GM12878 (cell line): ENCODE measurements at regions not wholly inside any gene's neighbourhood (a gene's known extent, or its start where the extent isn't known, plus 50 kb on each side); places are given as distances from the start of the nearest gene placed in this dataset.

Source experiments
- ATAC-seq: fragments of 200-7000 bp; cut with Tn5 transposase; 3 replicates; pipeline ENCODE4 v1.9.1; 2020; ENCODE audit warnings: mild to moderate bottlenecking, moderate library complexity
- BruUV-seq: library from RNA; stranded (reverse); fragments of 400-500 nt; replicated peaks from 2 replicates; lab custom pipeline; 2021; lab: Mats Ljungman, UMichigan
- CTCF ChIA-PET: fragments of 300-600 bp; sonication (Branson Sonifier 250); formaldehyde crosslinking; extraction: SDS; loops from one replicate; lab custom pipeline; 2021; ENCODE audit warnings: inconsistent platforms; lab: Yijun Ruan, JAX
- POLR2A ChIA-PET: fragments of 350-600 bp; formaldehyde crosslinking; extraction: SDS; loops from one replicate; lab custom pipeline; 2021; ENCODE audit warnings: inconsistent platforms; lab: Charles Lee
- RAD21 ChIA-PET: fragments of 300-600 bp; sonication (Branson Sonifier 250); formaldehyde crosslinking; loops from one replicate; lab custom pipeline; 2023; ENCODE audit warnings: antibody characterized with exemption; ENCODE audit not compliant: unreplicated experiment; lab: Charles Lee
- SMC1A ChIA-PET: fragments of 300-600 bp; sonication (Branson Sonifier 250); formaldehyde crosslinking; loops from one replicate; lab custom pipeline; 2023; ENCODE audit not compliant: unreplicated experiment, uncharacterized antibody; lab: Charles Lee
- DNase-seq: peaks from one replicate; pipeline ENCODE4 v3.0.0-alpha.2; 2011; ENCODE audit warnings: low read depth, low spot score
- FAIRE-seq: peaks from 3 replicates; lab custom pipeline; 2011; peaks lifted over from hg19 to GRCh38; lab: Jason Lieb, UNC
- H2AFZ ChIP-seq: 2 replicates; pipeline ENCODE4 v1.6.0; 2011; ENCODE audit warnings: low read depth, low read length, control low read depth; ENCODE audit not compliant: control insufficient read depth
- H3K27ac ChIP-seq: 2 replicates; pipeline ENCODE4 v1.5.1; 2011; ENCODE audit warnings: control low read depth; ENCODE audit not compliant: control insufficient read depth, insufficient read depth
- H3K27me3 ChIP-seq, 2 experiments: replicated peaks in 1 of 2; 2 replicates each; pipeline versions ENCODE4 v1.6.0 to v1.6.1; 2011; ENCODE audit warnings: low read length in 1 of 2; ENCODE audit not compliant: control insufficient read depth in 2 of 2, insufficient read depth in 2 of 2
- H3K36me3 ChIP-seq, 2 experiments: 2 replicates each; pipeline ENCODE4 v1.5.1; 2011; ENCODE audit warnings: low read length in 1 of 2; ENCODE audit not compliant: control insufficient read depth in 2 of 2, insufficient read depth in 2 of 2
- H3K4me1 ChIP-seq: 2 replicates; pipeline ENCODE4 v1.6.1; 2011; ENCODE audit warnings: mild to moderate bottlenecking, low read length, moderate library complexity, mixed read lengths; ENCODE audit not compliant: control insufficient read depth, insufficient read depth
- H3K4me2 ChIP-seq: 2 replicates; pipeline ENCODE4 v1.6.0; 2011; ENCODE audit warnings: control low read depth; ENCODE audit not compliant: control insufficient read depth, insufficient read depth
- H3K4me3 ChIP-seq: fragments of 200-600 bp; sonication (generic); 2 replicates; pipeline ENCODE4 v1.5.1; 2016
- H3K79me2 ChIP-seq: 2 replicates; pipeline ENCODE4 v1.6.0; 2011; ENCODE audit warnings: low read length; ENCODE audit not compliant: control insufficient read depth, insufficient read depth
- H3K9ac ChIP-seq: 2 replicates; pipeline ENCODE4 v1.8.0; 2011; ENCODE audit warnings: low read length, control low read depth, mixed read lengths; ENCODE audit not compliant: control insufficient read depth, insufficient read depth
- H3K9me3 ChIP-seq: replicated peaks from 3 replicates; pipeline ENCODE4 v1.5.1; 2011; ENCODE audit warnings: mild to moderate bottlenecking, low read length; ENCODE audit not compliant: control insufficient read depth, insufficient read depth
- H4K20me1 ChIP-seq: 2 replicates; pipeline ENCODE4 v1.6.0; 2011; ENCODE audit not compliant: control insufficient read depth, insufficient read depth
- CBFB ChIP-seq: IDR thresholded peaks from 2 replicates; pipeline ENCODE4 v1.6.1; 2016; ENCODE audit warnings: antibody characterized with exemption, low read depth
- CBX3 ChIP-seq: fragments of 200-600 bp; sonication (generic); IDR thresholded peaks from 2 replicates; pipeline ENCODE4 v1.6.1; 2016; ENCODE audit warnings: low read depth, borderline replicate concordance
- ELK1 ChIP-seq: IDR thresholded peaks from 2 replicates; pipeline ENCODE4 v1.6.1; 2012; ENCODE audit warnings: low read depth, low read length, improper control_type of control experiment
- EZH2 ChIP-seq: IDR thresholded peaks from 2 replicates; pipeline ENCODE4 v1.6.1; 2012; ENCODE audit warnings: low read depth, mild to moderate bottlenecking, control low read depth, inconsistent platforms, low read length, borderline replicate concordance; ENCODE audit not compliant: control insufficient read depth
- IKZF2 ChIP-seq, 2 experiments: fragments of 450-650 bp; IDR thresholded peaks; 2 replicates each; pipeline ENCODE4 v1.6.1; 2017; ENCODE audit warnings: mild to moderate bottlenecking in 2 of 2, moderate library complexity in 2 of 2
- IRF3 ChIP-seq: fragments of 450-650 bp; IDR thresholded peaks from 2 replicates; pipeline ENCODE4 v1.6.1; 2014; ENCODE audit warnings: mild to moderate bottlenecking
- NFYA ChIP-seq: IDR thresholded peaks from 2 replicates; pipeline ENCODE4 v1.6.1; 2011; ENCODE audit warnings: low read depth, mild to moderate bottlenecking, low read length, improper control_type of control experiment, borderline replicate concordance
- SREBF1 ChIP-seq: IDR thresholded peaks from 2 replicates; pipeline ENCODE4 v1.6.1; 2012; ENCODE audit warnings: mild to moderate bottlenecking, low read length
- YY1 ChIP-seq: IDR thresholded peaks from 2 replicates; pipeline ENCODE4 v1.6.1; 2011; ENCODE audit warnings: low read depth, mild to moderate bottlenecking, low read length
- ZBED1 ChIP-seq: IDR thresholded peaks from 2 replicates; pipeline ENCODE4 v1.6.1; 2016; ENCODE audit warnings: borderline replicate concordance
- ZBTB40 ChIP-seq: fragments of 450-650 bp; IDR thresholded peaks from 2 replicates; pipeline ENCODE4 v1.6.1; 2016; ENCODE audit warnings: mild to moderate bottlenecking, moderate library complexity, borderline replicate concordance
- WGBS: methylation state at CpG from one replicate; pipeline ENCODE4 v1.1.6; 2016; ENCODE audit warnings: low lambda C conversion rate; ENCODE audit not compliant: insufficient replicate concordance, insufficient coverage; ENCODE audit errors: missing lambda C conversion rate; 5-methylcytosine and 5-hydroxymethylcytosine counted together
- in situ Hi-C: fragments of 300-500 bp; cut with MboI; formaldehyde crosslinking; loops from 9 replicates; pipeline ENCODE4 v1.14.3; 2018; ENCODE audit warnings: mixed read lengths
- intact Hi-C: fragments of 100-400 bp; cut with micrococcal nuclease; formaldehyde crosslinking; loops from one replicate; pipeline ENCODE4 v1.14.2; 2022; ENCODE audit not compliant: unreplicated experiment

GRCh38 chr12:83821967-83822366, 1090.6 kb downstream of the SLC6A15 start:
- Histone ChIP-seq H3K9ac (no peak overlapping the region), H3K4me3 (no peak overlapping the region)
- BruUV-seq = no TSS peak
- no peak for FAIRE-seq
- POLR2A ChIA-PET = no interaction called here
- no peak for TF ChIP-seq ELK1
- TF ChIP-seq, all 136 proteins: peak for 0
- H3K36me3 ChIP-seq = no peaks in the 10 kb centered on the region
- no peaks in the 10 kb centered on the region for H4K20me1 ChIP-seq
- intact Hi-C loops (loop anchor here (2.0 kb wide), 1 partner anchor 1293 kb away; no protein-coding TSS in a partner anchor), in situ Hi-C loops (loop anchor here (10.0 to 25.0 kb wide), 3 partner anchors 683 to 1297 kb away; no protein-coding TSS in a partner anchor)
- no peak overlapping the region for H3K4me2 ChIP-seq
- no peaks in the 10 kb centered on the region for H3K4me1 ChIP-seq
- no peaks in the 10 kb centered on the region for H3K79me2 ChIP-seq
- DNase-seq (no peak), ATAC-seq (no peak)
- WGBS = 0% methylated on average over 1 of the region's 1 CpG
- no peak overlapping the region for H3K27ac ChIP-seq
- ChIA-PET RAD21 (interaction anchor here (2.0 to 8.7 kb wide), 2 partner anchors 1137 to 1305 kb away, joined by 7 to 109 read pairs; partner anchors contain the start of gene TMTC2), CTCF (interaction anchor here (1.4 to 7.9 kb wide), 5 partner anchors 12 to 1137 kb away, joined by 3 to 120 read pairs (median 4); partner anchors contain the start of gene TMTC2), SMC1A (interaction anchor here (0.8 to 3.6 kb wide), 4 partner anchors 9 to 1145 kb away, joined by 3 to 34 read pairs (median 4); partner anchors contain the start of gene TMTC2)
- no peaks in the 10 kb centered on the region for H3K9me3 ChIP-seq
- no peak overlapping the region for H2AFZ ChIP-seq
- H3K27me3 ChIP-seq = no peaks in the 10 kb centered on the region

- CTCF ChIA-PET = no interaction called here
- H3K9ac ChIP-seq = no peak overlapping the region
- in situ Hi-C loops = loop anchor here (25.0 kb wide), 1 partner anchor 807 kb away; no protein-coding TSS in a partner anchor
- H3K9me3 ChIP-seq = no peaks in the 10 kb centered on the region
- FAIRE-seq (no peak), ATAC-seq (no peak), DNase-seq (no peak)
- no peak overlapping the region for H3K4me3 ChIP-seq
- intact Hi-C loops = no loop called here
- H2AFZ ChIP-seq = no peak overlapping the region
- no peaks in the 10 kb centered on the region for H3K36me3 ChIP-seq
- RAD21 ChIA-PET = no interaction called here
- no TSS peak for BruUV-seq
- POLR2A ChIA-PET = no interaction called here
- no peaks in the 10 kb centered on the region for H3K4me1 ChIP-seq
- H4K20me1 ChIP-seq = no peaks in the 10 kb centered on the region
- no peak overlapping the region for H3K27ac ChIP-seq
- no peaks in the 10 kb centered on the region for H3K27me3 ChIP-seq
- 0% methylated on average over 1 of the region's 1 CpG for WGBS
- no peaks in the 10 kb centered on the region for H3K79me2 ChIP-seq
- SMC1A ChIA-PET = interaction anchor here (0.6 kb wide), 1 partner anchor 1608 kb away, joined by 3 read pairs; no protein-coding TSS in a partner anchor
- no peak overlapping the region for H3K4me2 ChIP-seq
- no peak for TF ChIP-seq IRF3
- no peak for TF ChIP-seq ZBED1
- TF ChIP-seq SREBF1 = no peak
- no peak for TF ChIP-seq NFYA
- no peak for TF ChIP-seq EZH2
- no peak for TF ChIP-seq CBX3
- TF ChIP-seq CBFB = no peak
- no peak for TF ChIP-seq IKZF2 (IDR thresholded peaks at IDR 0.05)
- TF ChIP-seq ZBTB40 = no peak
- no peak for TF ChIP-seq YY1
Observed at GRCh38 chr12:83818881-83819280, 1093.7 kb downstream of the SLC6A15 start.
